Endothelial cell of umbilical vein (primary cell): ENCODE measurements at regions not wholly inside any gene's neighbourhood (a gene's known extent, or its start where the extent isn't known, plus 50 kb on each side); places are given as distances from the start of the nearest gene placed in this dataset.

ENCODE experiments used
- EZH2 ChIP-seq: IDR thresholded peaks from 2 replicates; pipeline ENCODE4 v1.6.1; 2012; ENCODE audit warnings: borderline replicate concordance, low read depth, mild to moderate bottlenecking, moderate library complexity, low read length, inconsistent platforms; ENCODE audit not compliant: severe bottlenecking
- MYC ChIP-seq: IDR thresholded peaks from one replicate; pipeline ENCODE4 v1.6.1; 2011; ENCODE audit warnings: mild to moderate bottlenecking, low read depth, low read length
- POLR2A ChIP-seq: IDR thresholded peaks from 2 replicates; pipeline ENCODE4 v1.6.1; 2012; ENCODE audit warnings: low read depth, mild to moderate bottlenecking, control low read depth, low read length
- POLR2AphosphoS5 ChIP-seq: IDR thresholded peaks from 2 replicates; pipeline ENCODE4 v1.6.1; 2012; ENCODE audit warnings: low read depth, mild to moderate bottlenecking, control low read depth, low read length, moderate library complexity; ENCODE audit not compliant: insufficient read depth
- TF ChIP-seq, protein P1 (sequence below), 2 donors: IDR thresholded peaks; 1 replicate in 1 of 2; 2 replicates in 1 of 2; pipeline ENCODE4 v1.5.1; 2011; ENCODE audit warnings: low read length in 2 of 2, mild to moderate bottlenecking in 2 of 2, moderate library complexity in 2 of 2, control low read depth in 1 of 2, inconsistent platforms in 1 of 2, low read depth in 1 of 2; ENCODE audit not compliant: insufficient read depth in 1 of 2; ENCODE audit errors: extremely low read depth in 1 of 2
- TF ChIP-seq, protein P2 (sequence below): IDR thresholded peaks from 2 replicates; pipeline ENCODE4 v1.6.1; 2011; ENCODE audit not compliant: insufficient read depth, insufficient read length

DNA sequence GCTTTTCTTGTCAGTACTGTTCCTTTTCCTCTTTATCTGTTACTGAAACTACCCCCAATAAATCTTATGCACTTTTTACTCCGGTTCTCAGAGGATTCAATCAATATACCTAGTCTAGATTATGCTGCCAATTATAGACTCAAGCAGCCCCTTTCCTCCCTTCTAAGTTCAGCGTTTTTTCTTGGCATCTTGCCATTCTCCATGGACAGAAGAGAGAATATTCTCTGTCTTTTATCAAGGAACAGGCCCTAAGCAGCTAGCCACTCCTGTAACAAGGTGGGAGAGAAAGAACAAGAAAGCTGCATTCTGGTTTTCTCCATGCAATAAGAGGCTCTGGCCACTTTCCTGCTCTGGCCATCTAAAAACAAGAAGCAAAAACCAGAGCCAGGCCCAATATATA, 263.0 kb upstream of the ALG10 start:
- no peak for TF ChIP-seq POLR2A
- TF ChIP-seq, protein P1, sequence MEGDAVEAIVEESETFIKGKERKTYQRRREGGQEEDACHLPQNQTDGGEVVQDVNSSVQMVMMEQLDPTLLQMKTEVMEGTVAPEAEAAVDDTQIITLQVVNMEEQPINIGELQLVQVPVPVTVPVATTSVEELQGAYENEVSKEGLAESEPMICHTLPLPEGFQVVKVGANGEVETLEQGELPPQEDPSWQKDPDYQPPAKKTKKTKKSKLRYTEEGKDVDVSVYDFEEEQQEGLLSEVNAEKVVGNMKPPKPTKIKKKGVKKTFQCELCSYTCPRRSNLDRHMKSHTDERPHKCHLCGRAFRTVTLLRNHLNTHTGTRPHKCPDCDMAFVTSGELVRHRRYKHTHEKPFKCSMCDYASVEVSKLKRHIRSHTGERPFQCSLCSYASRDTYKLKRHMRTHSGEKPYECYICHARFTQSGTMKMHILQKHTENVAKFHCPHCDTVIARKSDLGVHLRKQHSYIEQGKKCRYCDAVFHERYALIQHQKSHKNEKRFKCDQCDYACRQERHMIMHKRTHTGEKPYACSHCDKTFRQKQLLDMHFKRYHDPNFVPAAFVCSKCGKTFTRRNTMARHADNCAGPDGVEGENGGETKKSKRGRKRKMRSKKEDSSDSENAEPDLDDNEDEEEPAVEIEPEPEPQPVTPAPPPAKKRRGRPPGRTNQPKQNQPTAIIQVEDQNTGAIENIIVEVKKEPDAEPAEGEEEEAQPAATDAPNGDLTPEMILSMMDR (IDR thresholded peaks at IDR 0.05; ENCODE audit: extremely low read depth in 1 of 2, insufficient read depth in 1 of 2, low read depth in 1 of 2, low read length in 2 of 2) = no peak
- TF ChIP-seq POLR2AphosphoS5 = no peak
- TF ChIP-seq MYC = no peak
- TF ChIP-seq, protein P2, sequence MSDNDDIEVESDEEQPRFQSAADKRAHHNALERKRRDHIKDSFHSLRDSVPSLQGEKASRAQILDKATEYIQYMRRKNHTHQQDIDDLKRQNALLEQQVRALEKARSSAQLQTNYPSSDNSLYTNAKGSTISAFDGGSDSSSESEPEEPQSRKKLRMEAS = no peak
- TF ChIP-seq EZH2 = no peak
